ENCODE measurements at regions not wholly inside any gene's neighbourhood (a gene's known extent, or its start where the extent isn't known, plus 50 kb on each side); places are given as distances from the start of the nearest gene placed in this dataset.

GRCh38 chr17:79515646-79516571, 94.9 kb downstream of the RBFOX3 start:
- no peak for TF ChIP-seq CTCF (IDR thresholded peaks at IDR 0.05)
- no peak for TF ChIP-seq POLR2A (IDR thresholded peaks at IDR 0.05)
